Hippocampal formation (tissue), 2 donors: ENCODE measurements at regions not wholly inside any gene's neighbourhood (a gene's known extent, or its start where the extent isn't known, plus 50 kb on each side); places are given as distances from the start of the nearest gene placed in this dataset.
"Not testable (repeated sequence)": the region's sequence is repeated elsewhere in the genome, so short reads cannot be mapped to it uniquely, and the experiment has no call there.

Experiments used
- DNase-seq, 2 donors: peaks; one replicate each; lab custom pipeline; 2025; lab: John Stamatoyannopoulos, UW

GRCh38 chr16:85220964-85221731 lies 108.9 kb upstream of the CIBAR2 start:
- no peak for DNase-seq

DNA sequence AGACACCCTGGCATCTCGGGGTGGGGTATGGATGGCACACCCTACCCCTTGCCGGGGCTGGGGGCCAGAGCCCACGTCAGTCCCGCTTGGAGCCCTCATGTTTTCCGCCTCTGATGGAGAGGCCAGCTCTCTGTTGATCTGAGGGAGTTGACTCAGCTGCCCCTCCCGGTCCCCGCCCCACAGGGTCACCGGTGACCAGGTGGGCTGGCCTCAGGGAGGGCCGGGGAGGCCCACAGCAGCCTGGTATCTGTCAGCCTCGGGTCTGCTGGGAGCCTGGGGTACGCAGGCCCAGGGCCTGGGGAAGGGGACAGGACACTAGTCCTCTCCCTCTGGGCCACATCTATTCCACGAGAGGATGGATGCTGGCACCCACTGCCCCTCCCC lies 109.5 kb upstream of the CIBAR2 start:
- no peak for DNase-seq

GRCh38 chr16:85222155-85222863 lies 110.0 kb upstream of the CIBAR2 start:
- no peak for DNase-seq

- DNase-seq = no peak
These were observed 113.0 kb upstream of the CIBAR2 start for GRCh38 chr16:85225257-85225656.

- no peak for DNase-seq
These were observed 113.4 kb upstream of the CIBAR2 start for GRCh38 chr16:85225721-85226120.

DNA sequence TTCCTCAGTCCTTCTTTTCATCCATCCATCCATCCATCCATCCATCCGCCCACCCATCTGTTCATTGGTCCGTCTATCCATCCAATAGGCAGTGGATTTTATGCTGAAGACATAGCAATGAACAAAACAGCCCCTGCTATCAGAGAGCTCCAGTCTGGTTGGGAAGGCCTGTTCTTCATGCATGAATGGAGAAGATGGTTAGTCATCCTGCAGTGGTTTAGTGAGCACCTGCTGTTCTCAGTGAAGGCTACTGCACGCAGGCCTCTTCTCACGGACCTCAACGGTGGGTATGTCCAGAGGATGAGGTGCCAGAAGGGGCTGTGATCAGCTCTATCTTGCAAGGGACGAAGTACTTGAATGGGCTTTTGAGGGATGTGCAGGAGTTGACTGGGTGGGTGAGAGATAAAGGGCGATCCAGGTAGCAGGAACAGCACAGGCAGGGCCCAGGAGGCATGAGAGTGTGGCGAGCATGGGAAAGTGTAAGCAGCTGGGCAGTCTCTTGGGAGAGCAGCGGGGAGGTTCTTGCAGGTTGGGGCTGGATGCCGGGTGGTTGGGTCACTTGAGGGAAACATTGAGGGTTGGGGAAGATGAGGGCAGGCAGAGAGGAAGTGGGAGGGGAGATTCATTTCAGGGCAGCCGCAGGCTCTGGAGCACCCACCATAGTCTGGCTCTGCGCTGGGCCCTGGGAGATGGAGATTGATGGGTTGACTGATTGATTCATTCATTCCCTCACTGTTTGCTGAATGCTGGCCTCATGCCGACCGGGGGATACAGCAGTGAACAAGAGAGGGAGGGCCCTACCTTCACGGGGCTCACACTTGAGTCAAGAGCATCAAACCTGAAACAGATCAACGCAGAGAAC lies 115.0 kb upstream of the CIBAR2 start:
- DNase-seq = no peak

GRCh38 chr16:85227946-85228862 lies 115.9 kb upstream of the CIBAR2 start:
- no peak for DNase-seq

GRCh38 chr16:85228970-85229430 lies 116.7 kb upstream of the CIBAR2 start:
- DNase-seq = no peak

- no peak for DNase-seq
These were observed 117.7 kb upstream of the CIBAR2 start for GRCh38 chr16:85229869-85230462.

- DNase-seq = not testable (repeated sequence)
These were observed 118.6 kb upstream of the CIBAR2 start for GRCh38 chr16:85230764-85231383.

DNA sequence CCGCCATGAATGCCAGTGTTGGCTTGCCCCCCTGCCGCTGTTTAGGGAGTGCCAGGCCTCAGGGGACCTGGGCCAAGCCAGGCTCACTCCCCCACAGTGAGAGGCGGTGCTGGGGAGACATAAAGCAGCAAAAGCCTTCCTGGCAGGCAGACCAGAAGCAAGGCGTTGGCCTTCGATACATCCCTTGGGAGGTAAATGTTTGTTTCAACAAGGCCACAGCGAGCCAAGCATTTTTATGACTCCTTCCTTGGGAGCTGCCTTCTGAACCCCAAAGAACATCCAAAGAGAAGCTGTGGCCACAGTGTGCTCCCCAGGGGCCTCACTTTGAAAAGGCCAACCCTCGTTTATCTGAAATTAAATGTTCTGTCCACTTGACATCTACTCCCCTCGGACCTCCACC lies 119.7 kb upstream of the CIBAR2 start:
- no peak for DNase-seq

GRCh38 chr16:85232369-85233142 lies 120.3 kb upstream of the CIBAR2 start:
- DNase-seq = no peak

DNA sequence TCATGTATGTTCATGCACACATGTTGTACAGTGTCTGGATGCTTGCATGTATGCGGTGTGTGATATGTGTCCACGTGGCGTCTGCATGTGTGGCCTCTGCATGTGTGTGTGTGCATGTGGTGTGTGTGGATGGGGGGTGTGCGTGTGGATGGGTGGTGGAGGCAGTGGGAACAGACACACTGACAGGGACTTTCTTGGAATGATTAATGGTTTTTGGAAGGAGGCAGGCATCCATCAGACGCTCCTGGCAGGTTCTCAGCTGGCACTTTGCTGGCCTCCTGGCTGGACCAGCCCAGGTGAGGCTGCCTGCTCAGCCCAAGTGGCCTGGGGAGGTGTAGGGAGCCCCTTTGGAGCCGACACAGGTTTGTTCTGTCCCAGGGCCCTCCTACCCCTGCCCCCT lies 121.2 kb upstream of the CIBAR2 start:
- DNase-seq = no peak

- DNase-seq = no peak
These were observed 122.3 kb upstream of the CIBAR2 start for GRCh38 chr16:85234310-85235204.

GRCh38 chr16:85235991-85236817 lies 123.9 kb upstream of the CIBAR2 start:
- DNase-seq = no peak

GRCh38 chr16:85236818-85237150 lies 124.5 kb upstream of the CIBAR2 start:
- no peak for DNase-seq

DNA sequence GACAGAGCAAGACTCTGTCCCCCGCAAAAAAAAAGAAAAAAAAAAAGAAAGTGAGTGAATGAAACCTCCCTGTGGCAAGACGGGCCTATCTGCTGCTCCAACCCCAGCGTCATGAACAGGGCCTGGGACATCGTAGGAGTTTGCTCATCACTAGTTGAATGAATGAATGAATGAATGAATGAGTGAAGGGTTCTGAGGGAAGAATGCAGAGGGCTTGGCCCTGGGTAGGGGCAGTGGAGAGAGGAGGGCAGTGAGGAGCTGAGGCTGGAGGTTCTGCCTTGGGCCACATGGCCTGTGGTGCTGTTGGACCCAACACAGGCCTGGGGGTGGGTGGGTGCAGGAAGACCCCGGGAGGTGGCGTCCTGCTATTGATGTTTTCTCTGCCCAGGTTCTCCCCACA lies 125.5 kb upstream of the CIBAR2 start:
- DNase-seq = no peak

DNA sequence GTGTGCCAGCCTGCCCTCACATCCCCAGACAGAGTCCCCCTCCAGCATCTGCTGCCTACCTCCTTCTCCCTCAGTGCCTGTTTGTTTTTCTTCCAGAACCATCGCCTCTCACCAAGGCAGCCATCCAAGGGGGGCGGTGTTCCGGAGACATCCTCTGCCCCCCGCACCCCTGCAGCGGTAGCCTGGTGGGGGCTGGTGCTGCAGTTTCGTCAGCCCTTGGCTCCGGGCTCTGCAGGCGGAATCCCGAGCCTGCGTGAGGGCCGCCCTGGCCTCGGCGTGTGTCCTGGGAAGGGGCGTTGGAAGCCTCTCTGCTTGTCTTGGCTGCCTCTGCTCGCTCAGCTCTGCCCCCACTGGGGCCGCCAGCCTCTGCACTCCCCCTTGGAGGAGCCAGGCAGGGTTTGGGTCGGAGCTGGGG lies 126.0 kb upstream of the CIBAR2 start:
- no peak for DNase-seq
